IPS-20b (cell line): ENCODE measurements at regions not wholly inside any gene's neighbourhood (a gene's known extent, or its start where the extent isn't known, plus 50 kb on each side); places are given as distances from the start of the nearest gene placed in this dataset.

Experiments
- H3K27ac ChIP-seq: one replicate; pipeline ENCODE4 v1.5.1; 2013; ENCODE audit warnings: low read length
- H3K27me3 ChIP-seq: 2 replicates; pipeline ENCODE4 v1.6.1; 2013; ENCODE audit warnings: mild to moderate bottlenecking, low read length, inconsistent platforms; ENCODE audit not compliant: insufficient read depth
- H3K36me3 ChIP-seq: 2 replicates; pipeline ENCODE4 v1.6.1; 2013; ENCODE audit warnings: low read depth, mild to moderate bottlenecking, inconsistent platforms, low read length, moderate library complexity; ENCODE audit not compliant: insufficient read depth
- H3K4me1 ChIP-seq: 2 replicates; pipeline ENCODE4 v1.6.1; 2013; ENCODE audit warnings: mild to moderate bottlenecking, control low read depth, inconsistent platforms, low read length, moderate library complexity; ENCODE audit not compliant: insufficient read depth
- H3K4me3 ChIP-seq: 2 replicates; pipeline ENCODE4 v1.5.1; 2013; ENCODE audit warnings: mild to moderate bottlenecking, low read length, inconsistent platforms
- H3K9ac ChIP-seq: 2 replicates; pipeline ENCODE4 v1.6.1; 2013; ENCODE audit warnings: low read depth, mild to moderate bottlenecking, inconsistent platforms, low read length, moderate library complexity
- H3K9me3 ChIP-seq: 2 replicates; pipeline ENCODE4 v1.6.1; 2013; ENCODE audit warnings: mild to moderate bottlenecking, low read depth, low read length, inconsistent platforms; ENCODE audit not compliant: insufficient read depth

DNA sequence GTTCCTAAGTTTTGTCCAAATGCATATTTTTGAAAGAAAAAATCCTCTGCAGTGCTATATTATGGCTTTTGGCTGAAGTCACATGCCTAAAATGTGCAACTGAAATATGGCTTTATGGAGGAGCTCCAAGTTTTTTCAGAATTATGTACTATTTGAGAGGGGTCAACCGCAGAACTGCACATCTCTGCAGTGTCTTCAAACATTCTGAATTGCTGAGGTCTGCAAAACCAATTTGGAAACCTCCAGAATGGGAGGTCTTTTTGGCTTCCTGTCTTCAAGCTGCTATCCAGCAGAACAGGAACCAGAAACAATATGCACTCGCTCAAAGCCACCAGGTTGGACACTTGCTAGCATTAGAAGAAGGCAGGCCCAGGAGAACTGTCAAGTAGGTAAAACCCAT lies 376.0 kb upstream of the PAPPA start:
- H3K4me3 ChIP-seq: no peak overlapping the region
- no peaks in the 10 kb centered on the region for H3K4me1 ChIP-seq
- H3K36me3 ChIP-seq: no peaks in the 10 kb centered on the region
- no peaks in the 10 kb centered on the region for H3K27me3 ChIP-seq
- H3K9ac ChIP-seq: no peak overlapping the region
- H3K9me3 ChIP-seq: no peaks in the 10 kb centered on the region
- H3K27ac ChIP-seq: no peak overlapping the region

DNA sequence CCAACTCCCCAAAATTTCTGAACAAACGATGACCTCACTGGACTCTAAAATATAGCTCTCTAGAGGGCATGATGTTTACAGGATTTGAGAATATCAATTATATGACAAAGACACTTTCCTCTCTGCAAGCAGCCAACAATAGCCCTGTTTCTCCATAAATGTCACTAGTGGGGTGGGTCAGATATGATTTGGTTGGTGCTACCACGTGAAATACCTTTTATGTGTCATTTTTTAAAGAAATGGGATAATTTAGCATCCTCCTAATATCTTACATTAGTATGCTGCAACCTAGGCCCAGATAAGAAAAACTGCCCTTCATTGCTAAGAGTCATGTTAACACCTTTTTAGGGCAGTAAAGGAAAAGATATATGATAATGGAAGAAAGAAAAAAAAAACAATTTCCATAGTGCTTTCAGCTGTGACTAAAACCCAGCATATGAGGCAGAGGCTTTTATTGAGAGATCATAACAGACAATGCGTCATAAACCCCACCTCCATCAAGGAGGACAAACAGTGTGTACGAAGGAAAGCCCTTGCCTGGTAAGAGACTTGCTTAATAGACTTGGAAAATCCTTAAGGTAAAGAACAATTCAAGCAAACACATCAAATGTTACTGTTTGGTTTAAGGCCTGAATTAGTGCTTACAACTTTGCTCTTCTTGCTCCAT lies 372.4 kb upstream of the PAPPA start:
- Histone ChIP-seq H3K27ac (no peak overlapping the region), H3K27me3 (no peaks in the 10 kb centered on the region)

DNA sequence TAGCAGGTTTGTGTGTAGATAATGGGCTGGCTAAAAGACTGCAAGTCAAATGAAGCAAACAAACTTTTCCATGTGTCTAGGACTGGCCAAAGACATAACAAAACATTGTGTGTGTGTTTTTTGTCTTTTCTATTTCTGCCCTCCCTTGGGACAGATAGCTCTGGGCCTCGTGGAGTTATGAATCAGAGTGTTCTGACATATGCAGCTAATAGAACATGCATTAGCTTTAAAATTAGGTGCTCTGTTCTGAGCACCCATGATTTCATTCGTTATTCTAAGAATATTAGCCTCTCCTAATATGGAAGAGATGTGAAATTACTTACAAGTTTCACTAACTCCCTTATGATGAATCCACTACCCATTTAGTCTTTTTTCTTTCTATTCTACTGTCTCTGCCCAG lies 367.3 kb upstream of the PAPPA start:
- Histone ChIP-seq H3K9ac (no peak overlapping the region), H3K4me1 (peaks cover 7% of the 10 kb centered on the region; the same call in 1 of the 2 replicates)

More for the DNA sequence above, 372.4 kb upstream of the PAPPA start:
- Histone ChIP-seq H3K36me3 (no peaks in the 10 kb centered on the region), H3K9me3 (no peaks in the 10 kb centered on the region; the same call in 1 of the 2 replicates), H3K4me3 (no peak overlapping the region), H3K9ac (no peak overlapping the region), H3K4me1 (no peaks in the 10 kb centered on the region)

DNA sequence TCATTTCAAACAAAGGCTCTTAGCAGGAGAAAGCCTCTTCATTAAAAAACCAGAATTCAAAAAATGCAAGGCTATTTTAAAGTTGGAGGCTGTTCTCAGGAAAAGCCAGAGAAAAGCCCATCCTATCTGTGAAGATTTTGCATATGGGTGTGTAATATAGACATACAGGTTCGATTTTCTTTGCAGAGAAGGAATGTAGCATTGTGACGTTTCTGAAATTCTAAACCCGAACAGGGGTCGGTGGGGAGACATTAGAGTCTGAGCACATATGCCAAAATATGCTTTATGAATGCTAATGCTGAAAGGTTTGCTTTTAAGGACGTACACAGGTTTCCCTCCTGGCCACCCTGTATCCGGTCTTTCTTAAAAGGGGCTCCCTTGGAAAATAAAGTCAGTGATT lies 363.1 kb upstream of the PAPPA start:
- no peaks in the 10 kb centered on the region for H3K27me3 ChIP-seq
- no peak overlapping the region for H3K27ac ChIP-seq
- peaks cover 7% of the 10 kb centered on the region; the same call in 1 of the 2 replicates for H3K4me1 ChIP-seq
- no peaks in the 10 kb centered on the region for H3K9me3 ChIP-seq
- H3K4me3 ChIP-seq: no peak overlapping the region
- no peaks in the 10 kb centered on the region for H3K36me3 ChIP-seq
- H3K9ac ChIP-seq: no peak overlapping the region

More for the DNA sequence above, 367.3 kb upstream of the PAPPA start:
- no peaks in the 10 kb centered on the region for H3K36me3 ChIP-seq
- H3K4me3 ChIP-seq: no peak overlapping the region
- H3K27ac ChIP-seq: no peak overlapping the region
- H3K9me3 ChIP-seq: no peaks in the 10 kb centered on the region; the same call in 1 of the 2 replicates
- no peaks in the 10 kb centered on the region for H3K27me3 ChIP-seq

DNA sequence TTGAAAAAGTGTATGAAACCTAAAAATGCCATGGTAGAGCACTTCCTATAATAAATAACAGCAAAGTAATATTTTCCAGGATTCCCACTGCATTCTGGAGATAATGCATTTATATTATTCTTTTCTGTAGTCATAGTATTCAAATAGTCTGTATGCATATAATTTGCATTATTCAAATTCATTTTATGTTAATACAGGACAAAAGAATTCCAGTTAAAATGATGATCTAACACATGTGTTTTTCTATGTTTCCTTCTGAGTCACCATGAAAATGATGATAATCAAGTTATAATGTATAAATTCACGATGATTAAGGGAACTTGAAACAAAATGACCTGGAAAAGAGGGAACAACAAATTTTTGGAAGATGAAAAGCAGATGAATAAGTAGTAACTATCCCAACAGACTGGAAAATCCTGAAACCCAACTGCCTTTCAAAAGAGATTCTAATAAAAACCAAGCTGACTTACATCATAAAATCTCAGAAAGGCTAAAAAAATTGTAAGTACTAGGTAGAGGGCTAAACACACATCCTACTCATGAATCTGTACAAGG lies 358.6 kb upstream of the PAPPA start:
- Histone ChIP-seq H3K4me3 (no peak overlapping the region), H3K9ac (no peak overlapping the region), H3K27me3 (no peaks in the 10 kb centered on the region), H3K27ac (no peak overlapping the region), H3K9me3 (no peaks in the 10 kb centered on the region), H3K36me3 (no peaks in the 10 kb centered on the region), H3K4me1 (no peaks in the 10 kb centered on the region)

DNA sequence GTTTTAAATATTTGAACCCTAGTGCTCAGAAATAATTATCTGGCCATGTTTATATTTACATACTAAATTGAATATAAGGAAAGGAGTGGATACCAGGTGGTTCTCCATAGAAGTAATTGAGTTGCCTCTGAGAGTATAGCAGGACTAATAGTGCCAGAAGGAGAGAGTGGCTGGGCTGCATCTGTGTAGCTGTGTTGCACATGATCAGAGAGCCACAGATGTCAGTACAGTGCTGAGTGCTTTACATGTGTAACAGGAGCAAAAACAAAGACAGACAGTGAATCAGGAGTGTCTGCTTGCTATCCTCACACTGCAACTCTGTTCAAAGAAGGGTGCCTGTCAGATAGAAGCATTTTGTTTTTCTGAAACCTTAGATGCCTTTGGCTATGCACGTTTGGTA lies 353.9 kb upstream of the PAPPA start:
- no peak overlapping the region for H3K27ac ChIP-seq
- H3K4me1 ChIP-seq: no peaks in the 10 kb centered on the region
- H3K4me3 ChIP-seq: no peak overlapping the region
- no peaks in the 10 kb centered on the region for H3K36me3 ChIP-seq
- H3K9ac ChIP-seq: no peak overlapping the region
- H3K9me3 ChIP-seq: no peaks in the 10 kb centered on the region
- H3K27me3 ChIP-seq: no peaks in the 10 kb centered on the region

DNA sequence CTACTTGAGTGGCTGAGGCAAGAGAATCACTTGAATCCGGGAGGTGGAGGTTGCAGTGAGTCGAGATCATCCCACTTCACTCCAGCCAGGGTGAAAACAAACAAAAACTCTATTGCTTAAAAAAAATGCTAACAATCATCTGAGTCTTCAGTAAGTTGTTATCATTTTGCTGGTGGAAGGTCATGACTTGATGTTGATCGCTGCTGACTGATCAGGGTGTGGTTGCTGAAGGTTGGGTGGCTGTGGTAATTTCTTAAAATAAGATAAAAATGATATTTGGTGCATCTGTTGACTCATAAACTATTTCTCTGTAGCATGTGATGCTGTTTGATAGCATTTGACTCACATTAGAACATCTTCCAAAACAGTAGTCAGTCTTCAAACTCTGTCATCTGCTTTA lies 349.4 kb upstream of the PAPPA start:
- H3K9me3 ChIP-seq: no peaks in the 10 kb centered on the region
- H3K4me3 ChIP-seq: no peak overlapping the region
- no peaks in the 10 kb centered on the region for H3K27me3 ChIP-seq
- H3K4me1 ChIP-seq: no peaks in the 10 kb centered on the region
- no peaks in the 10 kb centered on the region for H3K36me3 ChIP-seq
- H3K27ac ChIP-seq: no peak overlapping the region
- no peak overlapping the region for H3K9ac ChIP-seq

DNA sequence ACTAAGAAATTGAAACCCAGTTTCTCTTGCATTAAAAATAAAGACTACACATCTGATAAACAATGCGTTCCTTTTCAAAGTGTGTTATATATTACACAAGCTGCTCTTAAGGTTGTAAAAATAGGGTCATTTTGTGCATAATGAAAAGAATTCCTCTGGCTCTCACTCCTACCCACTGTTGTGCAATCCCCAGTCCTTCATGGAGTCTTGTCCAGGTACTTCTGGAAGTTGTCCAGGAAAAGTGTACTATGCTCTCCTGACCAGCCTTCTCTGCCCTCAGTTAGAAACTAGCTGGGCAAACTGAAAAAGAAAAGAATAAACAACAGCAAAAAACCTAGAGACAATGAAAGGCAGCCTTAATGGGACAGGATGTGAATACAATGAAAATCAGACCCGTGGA lies 345.5 kb upstream of the PAPPA start:
- Histone ChIP-seq H3K9ac (no peak overlapping the region), H3K9me3 (no peaks in the 10 kb centered on the region), H3K27ac (no peak overlapping the region), H3K27me3 (no peaks in the 10 kb centered on the region), H3K36me3 (no peaks in the 10 kb centered on the region), H3K4me3 (no peak overlapping the region), H3K4me1 (no peaks in the 10 kb centered on the region)

DNA sequence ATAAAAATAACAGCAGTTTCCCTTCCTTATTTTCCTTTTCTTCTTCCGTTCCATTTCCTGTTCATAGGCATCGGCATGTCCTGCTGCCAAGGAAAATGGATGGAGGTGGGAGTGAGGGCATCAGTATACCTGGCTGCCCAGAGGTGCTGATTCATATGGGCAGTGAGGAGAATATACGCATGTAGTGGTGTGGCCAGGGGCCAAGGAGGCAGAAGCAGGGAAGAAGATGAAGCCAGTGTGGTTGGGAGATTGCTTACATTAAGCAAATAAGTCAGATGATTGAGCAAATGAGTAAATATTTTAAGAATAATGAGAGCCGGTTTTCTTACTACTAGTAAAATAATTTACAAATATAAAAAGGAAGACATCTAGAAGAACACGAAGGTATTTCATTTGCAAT lies 344.9 kb upstream of the PAPPA start:
- H3K9me3 ChIP-seq: no peaks in the 10 kb centered on the region
- no peak overlapping the region for H3K9ac ChIP-seq
- H3K27ac ChIP-seq: no peak overlapping the region
- H3K4me3 ChIP-seq: no peak overlapping the region
- no peaks in the 10 kb centered on the region for H3K4me1 ChIP-seq
- no peaks in the 10 kb centered on the region for H3K27me3 ChIP-seq
- no peaks in the 10 kb centered on the region for H3K36me3 ChIP-seq

DNA sequence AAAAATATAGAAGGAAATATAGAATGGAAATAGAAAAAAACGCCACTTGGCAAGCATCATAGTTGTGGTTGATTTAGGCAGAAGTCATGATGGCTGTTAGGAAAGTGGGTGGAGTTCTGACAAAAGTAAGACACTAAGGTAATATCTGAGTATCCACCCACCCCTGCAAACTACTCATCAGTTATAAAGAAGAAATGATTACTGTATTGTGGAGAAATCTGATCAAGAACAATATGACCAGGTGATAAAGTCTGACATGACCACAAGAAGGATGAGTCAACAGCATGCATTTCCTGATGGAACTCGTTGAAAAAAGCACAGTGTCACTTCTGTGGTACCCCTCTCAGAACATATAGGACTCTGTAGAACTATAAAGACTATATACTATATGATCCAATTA lies 343.4 kb upstream of the PAPPA start:
- H3K9ac ChIP-seq: no peak overlapping the region
- no peak overlapping the region for H3K4me3 ChIP-seq
- no peaks in the 10 kb centered on the region for H3K27me3 ChIP-seq
- H3K9me3 ChIP-seq: no peaks in the 10 kb centered on the region; the same call in 1 of the 2 replicates
- H3K4me1 ChIP-seq: no peaks in the 10 kb centered on the region
- H3K36me3 ChIP-seq: no peaks in the 10 kb centered on the region
- no peak overlapping the region for H3K27ac ChIP-seq

DNA sequence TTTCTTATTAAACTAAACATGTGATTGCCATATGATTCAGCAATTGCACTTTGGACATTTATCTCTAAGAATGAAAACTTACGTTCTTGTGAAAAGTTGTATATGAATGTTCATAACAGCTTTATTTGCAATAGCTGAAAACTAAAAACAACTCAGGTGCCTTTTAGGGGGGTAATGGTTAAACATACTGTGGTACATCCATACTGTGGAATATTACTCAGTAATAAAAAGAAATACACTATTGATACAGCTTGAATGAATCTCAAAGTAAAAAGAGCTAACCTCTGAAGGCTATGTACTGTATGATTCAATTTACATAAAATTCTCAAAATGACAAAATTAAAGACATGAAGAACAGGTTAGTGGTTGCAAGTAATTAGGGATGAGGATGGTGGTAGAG lies 339.5 kb upstream of the PAPPA start:
- Histone ChIP-seq H3K27ac (no peak overlapping the region), H3K9ac (no peak overlapping the region), H3K27me3 (no peaks in the 10 kb centered on the region), H3K9me3 (no peaks in the 10 kb centered on the region; the same call in 1 of the 2 replicates), H3K4me3 (no peak overlapping the region), H3K4me1 (no peaks in the 10 kb centered on the region), H3K36me3 (no peaks in the 10 kb centered on the region; the same call in 1 of the 2 replicates)

DNA sequence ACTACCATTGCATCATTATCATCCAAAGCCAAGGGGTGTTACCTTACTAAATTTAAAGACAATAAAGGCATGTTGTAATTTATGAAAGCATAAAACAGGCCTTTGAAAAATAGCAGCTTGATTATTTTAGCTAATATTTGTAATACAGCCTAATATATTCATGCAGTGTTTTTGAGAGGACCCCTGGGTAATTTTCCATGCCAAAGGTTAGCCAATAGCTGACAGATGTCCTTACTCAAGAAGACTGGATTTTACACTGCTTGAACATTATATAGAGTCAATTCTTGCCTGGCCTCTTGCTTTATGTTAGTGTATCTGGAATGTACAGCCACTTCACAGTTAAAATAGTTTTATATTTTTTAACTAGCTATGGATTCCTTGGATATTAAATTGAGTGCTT lies 337.8 kb upstream of the PAPPA start:
- Histone ChIP-seq H3K36me3 (no peaks in the 10 kb centered on the region; the same call in 1 of the 2 replicates), H3K9ac (no peak overlapping the region), H3K4me3 (no peak overlapping the region), H3K9me3 (no peaks in the 10 kb centered on the region; the same call in 1 of the 2 replicates), H3K27ac (no peak overlapping the region), H3K4me1 (no peaks in the 10 kb centered on the region), H3K27me3 (no peaks in the 10 kb centered on the region)
